Neuronal stem cell (in vitro differentiated cells): ENCODE measurements at regions not wholly inside any gene's neighbourhood (a gene's known extent, or its start where the extent isn't known, plus 50 kb on each side); places are given as distances from the start of the nearest gene placed in this dataset.
A peak's percentile ranks its signal among the peaks of the same experiment; 100 is the strongest.

Source experiments
- DNase-seq: peaks from one replicate; pipeline ENCODE4 v3.0.0-alpha.2; 2013; ENCODE audit warnings: low spot score
- H2AFZ ChIP-seq: one replicate; pipeline ENCODE4 v1.6.1; 2013; ENCODE audit warnings: mild to moderate bottlenecking, low read length, inconsistent platforms
- H2AK5ac ChIP-seq: 2 replicates; pipeline ENCODE4 v1.6.1; 2013; ENCODE audit warnings: low read depth, mild to moderate bottlenecking, inconsistent platforms, low read length, moderate library complexity, mixed read lengths
- H2BK120ac ChIP-seq: 2 replicates; pipeline ENCODE4 v1.6.1; 2013; ENCODE audit warnings: low read depth, mild to moderate bottlenecking, inconsistent platforms, low read length, moderate library complexity, mixed read lengths
- H2BK12ac ChIP-seq: one replicate; pipeline ENCODE4 v1.6.1; 2013; ENCODE audit warnings: low read length, inconsistent platforms
- H2BK15ac ChIP-seq: 2 replicates; pipeline ENCODE4 v1.6.1; 2013; ENCODE audit warnings: mild to moderate bottlenecking, low read length, inconsistent platforms, mixed read lengths
- H2BK5ac ChIP-seq: one replicate; pipeline ENCODE4 v1.6.1; 2013; ENCODE audit warnings: inconsistent platforms, mild to moderate bottlenecking, low read length, moderate library complexity
- H3K14ac ChIP-seq: one replicate; pipeline ENCODE4 v1.6.1; 2013; ENCODE audit warnings: low read length, inconsistent platforms
- H3K18ac ChIP-seq: 2 replicates; pipeline ENCODE4 v1.6.1; 2013; ENCODE audit warnings: low read length, inconsistent platforms
- H3K23ac ChIP-seq: 2 replicates; pipeline ENCODE4 v1.6.1; 2013; ENCODE audit warnings: low read depth, mild to moderate bottlenecking, mixed read lengths, low read length, inconsistent platforms; ENCODE audit not compliant: poor library complexity
- H3K27ac ChIP-seq: replicated peaks from 3 replicates; pipeline ENCODE4 v1.5.1; 2013; ENCODE audit warnings: low read length, inconsistent platforms
- H3K27me3 ChIP-seq, 3 experiments: 2 replicates each; pipeline ENCODE4 v1.6.1; 2013; ENCODE audit warnings: low read length in 3 of 3, mild to moderate bottlenecking in 2 of 3, inconsistent platforms in 1 of 3, low read depth in 1 of 3, mixed read lengths in 1 of 3, moderate library complexity in 1 of 3; ENCODE audit not compliant: control insufficient read depth in 3 of 3, insufficient read depth in 3 of 3
- H3K36me3 ChIP-seq, 2 donors: replicated peaks in 1 of 2; 2 replicates each; pipeline ENCODE4 v1.6.1; 2013; ENCODE audit warnings: low read length in 2 of 2; ENCODE audit not compliant: control insufficient read depth in 2 of 2, insufficient read depth in 2 of 2
- H3K4ac ChIP-seq: 2 replicates; pipeline ENCODE4 v1.6.1; 2013; ENCODE audit warnings: inconsistent platforms, mild to moderate bottlenecking, low read length, moderate library complexity
- H3K4me1 ChIP-seq, 2 donors: 1 replicate in 1 of 2; 2 replicates in 1 of 2; pipeline ENCODE4 v1.6.1; 2013; ENCODE audit warnings: low read length in 2 of 2, low read depth in 1 of 2; ENCODE audit not compliant: control insufficient read depth in 2 of 2, insufficient read depth in 1 of 2
- H3K4me2 ChIP-seq: one replicate; pipeline ENCODE4 v1.6.1; 2013; ENCODE audit warnings: mild to moderate bottlenecking, low read length, inconsistent platforms; ENCODE audit not compliant: insufficient read depth, poor library complexity, severe bottlenecking
- H3K4me3 ChIP-seq, 2 donors: 2 replicates each; pipeline ENCODE4 v1.5.1; 2013; ENCODE audit warnings: low read length in 2 of 2, mild to moderate bottlenecking in 2 of 2, inconsistent platforms in 1 of 2, moderate library complexity in 1 of 2
- H3K79me1 ChIP-seq: one replicate; pipeline ENCODE4 v1.6.1; 2013; ENCODE audit warnings: low read depth, mild to moderate bottlenecking, inconsistent platforms, low read length, moderate library complexity
- H3K9ac ChIP-seq: one replicate; pipeline ENCODE4 v1.6.1; 2013; ENCODE audit warnings: mild to moderate bottlenecking, low read depth, low read length, inconsistent platforms; ENCODE audit not compliant: poor library complexity
- H3K9me3 ChIP-seq, 2 donors: replicated peaks in 1 of 2; 2 replicates each; pipeline versions ENCODE3 to v1.6.1; 2013; ENCODE audit warnings: low read length in 2 of 2, mild to moderate bottlenecking in 2 of 2, inconsistent platforms in 1 of 2, low read depth in 1 of 2, mixed read lengths in 1 of 2, moderate library complexity in 1 of 2; ENCODE audit not compliant: control insufficient read depth in 2 of 2, insufficient read depth in 1 of 2
- H4K8ac ChIP-seq: one replicate; pipeline ENCODE4 v1.6.1; 2013; ENCODE audit warnings: low read depth, mild to moderate bottlenecking, inconsistent platforms, low read length, moderate library complexity
- H4K91ac ChIP-seq: one replicate; pipeline ENCODE4 v1.6.1; 2013; ENCODE audit warnings: low read length, low read depth, mild to moderate bottlenecking, inconsistent platforms; ENCODE audit not compliant: poor library complexity
- WGBS, 2 donors: extraction: QIAGEN DNeasy Blood & Tissue Kit; methylation state at CpG; one replicate each; pipeline ENCODE4 v1.1.7; 2013; ENCODE audit warnings: missing lambda C conversion rate in 2 of 2, mixed read lengths in 1 of 2; ENCODE audit not compliant: insufficient read length in 2 of 2, insufficient replicate concordance in 1 of 2; ENCODE audit errors: extremely low coverage in 2 of 2; 5-methylcytosine and 5-hydroxymethylcytosine counted together

DNA sequence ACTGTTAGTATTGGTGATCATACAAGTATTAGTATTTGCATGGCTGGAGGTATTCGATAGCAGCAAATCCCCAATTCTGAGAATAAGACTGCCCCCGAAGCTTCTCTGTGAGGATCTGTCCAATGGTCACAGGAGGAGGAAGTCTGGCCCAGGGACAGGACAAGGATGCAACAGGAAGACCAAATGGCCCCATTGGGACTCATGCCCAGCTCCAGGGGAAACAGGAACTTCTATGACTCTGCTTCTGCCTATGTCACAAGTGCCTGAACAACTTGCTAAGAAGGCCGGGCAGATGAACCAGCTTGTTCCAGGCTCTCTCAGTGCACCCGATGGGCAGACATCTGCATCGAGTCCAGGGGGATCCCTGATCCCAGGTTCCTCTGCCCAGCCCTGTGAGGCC lies 172.0 kb upstream of the GRB10 start:
- H3K79me1 ChIP-seq, result no peaks in the 10 kb centered on the region
- H2BK12ac ChIP-seq, result no peak overlapping the region
- no peak overlapping the region for H3K4me3 ChIP-seq
- no peak overlapping the region for H3K23ac ChIP-seq
- no peak for DNase-seq
- H2BK15ac ChIP-seq, result no peak overlapping the region
- H3K9ac ChIP-seq, result no peak overlapping the region
- no peaks in the 10 kb centered on the region for H3K9me3 ChIP-seq
- WGBS, 2 donors, result no CpG with 5 or more reads among the region's 5 CpGs
- no peak overlapping the region for H4K91ac ChIP-seq
- peak overlapping the region; percentile 5 for H2AK5ac ChIP-seq
- H2BK120ac ChIP-seq, result no peak overlapping the region
- H3K4me1 ChIP-seq, result peaks cover 0 to 5% of the 10 kb centered on the region in 2 donors
- H3K14ac ChIP-seq, result no peak overlapping the region
- H3K4me2 ChIP-seq, result no peak overlapping the region
- H4K8ac ChIP-seq, result no peak overlapping the region
- no peaks in the 10 kb centered on the region for H3K36me3 ChIP-seq
- no peak overlapping the region for H3K4ac ChIP-seq
- H3K18ac ChIP-seq, result no peak overlapping the region
- H3K27me3 ChIP-seq, result no peaks in the 10 kb centered on the region
- no peak overlapping the region for H2AFZ ChIP-seq
- no peak overlapping the region for H3K27ac ChIP-seq
- H2BK5ac ChIP-seq, result no peak overlapping the region

GRCh38 chr7:50954245-50954644 lies 171.5 kb upstream of the GRB10 start:
- no peak overlapping the region for H2AK5ac ChIP-seq
- H3K27ac ChIP-seq, result no peak overlapping the region
- H2BK15ac ChIP-seq, result no peak overlapping the region
- peaks cover 0 to 5% of the 10 kb centered on the region in 2 donors for H3K4me1 ChIP-seq
- H3K4me3 ChIP-seq, result no peak overlapping the region
- H2BK120ac ChIP-seq, result no peak overlapping the region
- H4K91ac ChIP-seq, result no peak overlapping the region
- H3K23ac ChIP-seq, result no peak overlapping the region
- H2AFZ ChIP-seq, result no peak overlapping the region
- no peaks in the 10 kb centered on the region for H3K9me3 ChIP-seq
- no peak overlapping the region for H3K9ac ChIP-seq
- no peak overlapping the region for H3K4ac ChIP-seq
- no peak overlapping the region for H2BK12ac ChIP-seq
- H3K79me1 ChIP-seq, result no peaks in the 10 kb centered on the region
- H3K18ac ChIP-seq, result peak overlapping the region; percentile 53
- no CpG with 5 or more reads among the region's 4 CpGs for WGBS, 2 donors
- no peaks in the 10 kb centered on the region for H3K27me3 ChIP-seq
- H4K8ac ChIP-seq, result no peak overlapping the region
- H2BK5ac ChIP-seq, result no peak overlapping the region
- H3K4me2 ChIP-seq, result no peak overlapping the region
- DNase-seq, result no peak
- H3K14ac ChIP-seq, result no peak overlapping the region
- no peaks in the 10 kb centered on the region for H3K36me3 ChIP-seq

DNA sequence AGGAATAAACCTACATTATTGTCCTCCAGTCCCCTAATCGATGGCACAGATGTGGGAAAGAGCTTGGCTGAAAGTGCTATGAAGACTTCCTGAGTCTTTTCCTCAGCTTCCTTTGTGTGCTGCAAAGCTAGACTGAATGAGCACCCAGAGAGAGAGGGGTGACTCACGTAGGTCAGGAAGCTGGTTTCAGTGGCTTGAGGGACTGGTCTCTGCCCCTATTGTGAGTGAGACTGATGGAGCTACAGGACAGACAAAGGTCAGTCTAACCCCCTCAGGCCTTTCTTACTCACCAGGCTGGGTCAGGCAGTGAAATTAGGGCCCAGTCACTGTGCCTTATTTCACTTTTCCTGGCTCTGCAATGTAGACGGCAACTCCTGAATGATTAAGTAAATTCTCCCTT lies 171.1 kb upstream of the GRB10 start:
- WGBS, 2 donors, result no CpG with 5 or more reads among the region's 3 CpGs
- H3K79me1 ChIP-seq, result no peaks in the 10 kb centered on the region
- H3K36me3 ChIP-seq, result no peaks in the 10 kb centered on the region
- H2AK5ac ChIP-seq, result no peak overlapping the region
- no peak overlapping the region for H3K4me2 ChIP-seq
- H3K9ac ChIP-seq, result no peak overlapping the region
- no peaks in the 10 kb centered on the region for H3K27me3 ChIP-seq
- H4K91ac ChIP-seq, result no peak overlapping the region
- no peak overlapping the region for H2BK15ac ChIP-seq
- H2AFZ ChIP-seq, result peak overlapping the region; percentile 61
- peaks cover 0 to 5% of the 10 kb centered on the region in 2 donors for H3K4me1 ChIP-seq
- no peak overlapping the region for H3K4ac ChIP-seq
- H3K18ac ChIP-seq, result no peak overlapping the region
- H3K23ac ChIP-seq, result no peak overlapping the region
- H2BK120ac ChIP-seq, result no peak overlapping the region
- H4K8ac ChIP-seq, result no peak overlapping the region
- H2BK5ac ChIP-seq, result no peak overlapping the region
- H3K27ac ChIP-seq, result peak overlapping the region; percentile 5
- no peak overlapping the region for H2BK12ac ChIP-seq
- no peak overlapping the region for H3K14ac ChIP-seq
- DNase-seq, result no peak
- H3K9me3 ChIP-seq, result no peaks in the 10 kb centered on the region
- no peak overlapping the region for H3K4me3 ChIP-seq

DNA sequence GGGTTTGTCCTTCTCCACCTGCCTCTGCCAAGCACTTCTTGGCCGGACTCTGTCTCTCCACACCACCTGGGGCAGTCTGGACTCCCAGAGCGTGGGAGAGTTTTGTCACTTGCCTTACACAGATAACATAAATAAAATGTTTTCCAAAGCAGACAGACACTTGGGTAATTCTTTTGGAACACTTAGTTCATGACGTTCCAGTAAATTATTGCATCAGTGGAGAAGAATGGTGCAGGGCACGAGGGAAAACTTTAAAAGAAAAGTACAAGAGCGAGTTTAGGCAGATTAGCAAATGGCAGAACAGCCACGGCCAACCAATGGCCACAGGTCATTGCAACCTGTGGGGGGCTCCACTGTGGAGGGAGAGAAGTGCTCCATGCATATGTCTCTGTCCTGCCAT lies 170.6 kb upstream of the GRB10 start:
- H3K4me2 ChIP-seq, result no peak overlapping the region
- H2AFZ ChIP-seq, result peak overlapping the region; percentile 61
- no peak overlapping the region for H3K23ac ChIP-seq
- peak overlapping the region; percentile 5 for H3K27ac ChIP-seq
- no peaks in the 10 kb centered on the region for H3K9me3 ChIP-seq
- H2AK5ac ChIP-seq, result no peak overlapping the region
- no peaks in the 10 kb centered on the region for H3K27me3 ChIP-seq
- peak overlapping the region; percentile 8 for H3K18ac ChIP-seq
- DNase-seq, result no peak
- no peak overlapping the region for H4K8ac ChIP-seq
- peaks cover 0 to 5% of the 10 kb centered on the region in 2 donors for H3K4me1 ChIP-seq
- whole genome bisulfite sequencing, 2 donors, result no CpG with 5 or more reads among the region's 6 CpGs
- H3K4me3 ChIP-seq, result no peak overlapping the region
- no peak overlapping the region for H2BK15ac ChIP-seq
- H2BK12ac ChIP-seq, result no peak overlapping the region
- H2BK120ac ChIP-seq, result no peak overlapping the region
- no peak overlapping the region for H3K9ac ChIP-seq
- no peak overlapping the region for H2BK5ac ChIP-seq
- H3K36me3 ChIP-seq, result no peaks in the 10 kb centered on the region
- no peak overlapping the region for H3K4ac ChIP-seq
- no peak overlapping the region for H4K91ac ChIP-seq
- H3K79me1 ChIP-seq, result no peaks in the 10 kb centered on the region
- H3K14ac ChIP-seq, result no peak overlapping the region
